HG02759 (cell line): ENCODE measurements at regions not wholly inside any gene's neighbourhood (a gene's known extent, or its start where the extent isn't known, plus 50 kb on each side); places are given as distances from the start of the nearest gene placed in this dataset.
"Not testable (repeated sequence)": the region's sequence is repeated elsewhere in the genome, so short reads cannot be mapped to it uniquely, and the experiment has no call there.

Experiments
- ATAC-seq: cut with Tn5 transposase; IDR thresholded peaks from one replicate; pipeline ENCODE4 v1.9.1; 2021; ENCODE audit warnings: mild to moderate bottlenecking, moderate library complexity; ENCODE audit not compliant: unreplicated experiment

DNA sequence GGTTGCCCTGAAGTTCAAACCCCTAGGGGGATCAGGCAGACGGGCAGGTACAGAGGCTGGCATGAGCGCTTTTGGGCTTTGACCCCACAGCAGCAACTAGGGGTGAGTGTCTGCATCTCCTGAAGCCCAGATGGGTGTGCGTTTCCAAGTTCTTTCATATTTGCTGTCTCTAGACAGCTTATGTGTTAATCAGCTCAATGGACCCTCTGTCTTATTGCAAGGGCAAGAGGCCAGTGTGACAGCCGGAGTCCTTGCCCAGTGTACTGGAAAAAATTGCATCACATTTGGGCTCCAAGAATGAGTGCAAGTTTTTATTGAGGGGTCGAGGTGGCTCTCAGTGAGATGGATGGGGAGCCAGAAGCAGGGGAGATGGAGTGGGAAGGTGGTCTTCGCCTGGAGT lies 1863.7 kb upstream of the RAG2 start:
- no peak for ATAC-seq

DNA sequence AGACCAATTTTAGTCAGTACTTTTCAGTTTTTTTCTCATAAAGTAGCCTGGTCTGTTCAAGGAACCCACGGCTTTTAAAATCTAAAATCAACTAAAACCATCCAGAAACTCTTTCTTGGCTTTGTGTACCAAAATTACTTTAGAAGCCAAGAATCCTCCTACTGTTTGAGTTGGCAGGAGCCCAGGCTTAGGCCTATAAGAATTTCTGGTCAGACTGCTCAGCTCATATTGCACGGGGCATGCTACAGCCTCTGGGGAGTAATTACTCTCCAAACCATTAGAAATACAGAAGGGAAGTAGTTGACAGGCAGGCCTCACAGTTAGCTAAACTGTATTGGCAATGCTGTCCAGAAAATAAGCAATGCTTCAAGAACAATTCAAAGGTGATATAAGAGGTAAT lies 1862.9 kb upstream of the RAG2 start:
- no peak for ATAC-seq

- no peak for ATAC-seq
Measured at GRCh38 chr11:38460429-38460828, 1862.4 kb upstream of the RAG2 start.

DNA sequence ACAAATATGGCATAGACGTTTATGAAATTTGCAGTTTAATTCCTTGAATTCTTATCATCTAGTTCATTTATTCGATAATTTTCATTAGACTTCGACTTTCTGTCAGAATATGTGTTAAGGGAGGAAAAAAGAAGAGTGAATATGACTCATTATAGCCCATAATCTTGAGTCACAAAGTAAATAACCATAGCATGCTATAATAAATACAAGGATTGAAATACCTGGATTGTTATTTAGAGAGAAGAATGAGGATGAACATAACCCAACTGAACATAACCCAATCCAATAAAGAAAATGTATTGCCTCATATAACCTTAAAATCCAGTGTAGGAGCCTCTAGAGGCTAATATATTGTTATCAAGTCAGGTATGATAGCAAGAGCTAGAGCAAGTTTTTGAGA lies 1858.3 kb upstream of the RAG2 start:
- ATAC-seq = no peak

DNA sequence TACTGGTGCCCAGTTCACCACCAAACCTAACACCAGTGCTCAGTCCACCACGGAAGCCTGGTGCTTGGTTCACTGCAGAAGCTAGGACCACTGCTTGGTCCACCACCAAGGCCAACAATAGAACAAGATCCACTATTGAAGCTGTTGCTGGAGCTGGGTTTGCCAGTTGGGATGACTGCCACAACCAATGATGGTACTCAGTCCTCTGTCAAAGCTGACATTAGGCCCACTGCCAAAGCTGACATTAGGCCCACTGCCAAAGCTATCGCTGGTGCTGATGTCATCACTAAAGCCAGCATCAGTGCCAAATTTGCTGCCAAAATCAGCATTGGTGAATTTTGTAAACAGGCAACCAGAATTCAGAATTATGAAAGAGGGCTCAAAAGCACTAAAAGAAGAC lies 1850.2 kb upstream of the RAG2 start:
- no peak for ATAC-seq

GRCh38 chr11:38446336-38446735 lies 1848.3 kb upstream of the RAG2 start:
- no peak for ATAC-seq

- ATAC-seq = no peak
Measured at GRCh38 chr11:38438091-38438490, 1840.1 kb upstream of the RAG2 start.

- no peak for ATAC-seq
Measured at GRCh38 chr11:38425578-38425977, 1827.5 kb upstream of the RAG2 start.

GRCh38 chr11:38423042-38423441 lies 1825.0 kb upstream of the RAG2 start:
- no peak for ATAC-seq

DNA sequence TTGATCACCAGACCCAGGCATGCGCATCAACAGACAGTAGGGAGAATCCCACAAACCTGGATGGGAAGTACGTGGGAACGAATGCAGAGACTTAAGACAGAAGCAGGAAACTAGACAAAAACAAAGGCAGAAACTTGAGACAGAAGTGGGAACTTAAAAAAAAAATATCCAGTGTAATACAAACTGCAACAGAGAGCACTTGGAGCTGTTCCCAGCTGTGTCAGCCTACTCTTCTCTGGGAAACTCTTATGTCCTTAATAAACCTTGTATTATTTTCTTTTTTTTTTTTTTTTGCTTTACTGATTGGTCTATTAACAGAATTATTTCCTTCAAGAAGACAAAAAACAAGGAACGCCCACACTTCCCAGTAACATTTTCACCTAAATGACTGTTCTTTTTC lies 1818.1 kb upstream of the RAG2 start:
- ATAC-seq = no peak

GRCh38 chr11:38411149-38411548 lies 1813.1 kb upstream of the RAG2 start:
- ATAC-seq = no peak

DNA sequence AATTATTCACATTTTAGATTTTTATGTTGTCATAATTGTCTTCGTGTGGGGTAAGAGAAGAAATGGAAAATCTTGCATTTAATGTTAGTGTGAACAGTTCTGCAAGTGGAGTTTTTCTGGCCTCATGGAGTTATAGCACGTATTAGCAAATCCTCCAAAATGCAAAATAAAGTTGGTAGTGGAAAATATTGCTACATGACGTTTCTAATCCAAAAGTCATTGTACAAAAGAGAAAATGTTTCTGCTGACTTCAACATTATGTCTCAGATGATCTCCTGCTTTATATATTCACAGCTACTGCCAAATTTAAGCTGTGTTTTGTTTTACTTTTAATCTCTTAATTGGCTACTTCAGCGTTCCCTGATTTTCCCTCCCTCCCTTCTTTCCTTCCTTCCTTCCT lies 1804.0 kb upstream of the RAG2 start:
- no peak for ATAC-seq

- no peak for ATAC-seq
Measured at GRCh38 chr11:38392176-38392575, 1794.1 kb upstream of the RAG2 start.

DNA sequence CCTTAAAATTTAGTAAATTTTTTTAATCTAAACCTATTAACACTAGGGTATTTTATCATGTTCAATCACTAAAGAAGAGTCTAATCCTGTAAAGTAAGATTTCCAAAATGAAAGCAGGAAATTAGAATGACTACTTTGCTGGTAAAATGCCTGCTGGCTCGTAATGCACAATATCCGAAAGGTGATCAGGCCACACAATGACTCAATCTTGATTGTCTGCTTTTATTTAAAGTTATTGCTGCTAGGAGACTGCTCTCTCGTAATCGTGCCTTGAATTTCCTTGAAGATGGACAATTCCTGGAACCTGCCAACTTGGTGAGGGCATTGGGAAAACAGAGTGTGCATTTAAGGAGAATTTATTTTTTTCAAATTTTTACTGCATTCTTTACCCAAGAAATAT lies 1786.5 kb upstream of the RAG2 start:
- ATAC-seq = no peak

DNA sequence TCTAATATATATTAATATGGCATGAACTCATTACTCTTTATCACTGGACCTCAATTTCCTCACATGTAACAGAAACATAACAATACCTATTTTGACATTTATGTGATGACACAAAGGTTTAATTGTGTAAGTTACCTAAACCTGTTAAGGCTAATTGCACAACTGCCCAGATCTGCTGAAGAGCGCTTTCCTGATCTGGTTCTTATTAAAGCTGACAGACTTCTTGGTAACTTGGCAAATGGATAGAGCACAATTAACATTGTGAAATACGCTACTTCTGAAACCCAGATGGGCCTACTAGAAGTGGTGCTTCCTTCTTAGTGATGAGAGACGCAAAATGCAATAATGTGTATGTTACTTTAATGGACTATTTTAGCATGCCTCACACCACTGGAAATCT lies 1767.2 kb upstream of the RAG2 start:
- ATAC-seq = no peak

DNA sequence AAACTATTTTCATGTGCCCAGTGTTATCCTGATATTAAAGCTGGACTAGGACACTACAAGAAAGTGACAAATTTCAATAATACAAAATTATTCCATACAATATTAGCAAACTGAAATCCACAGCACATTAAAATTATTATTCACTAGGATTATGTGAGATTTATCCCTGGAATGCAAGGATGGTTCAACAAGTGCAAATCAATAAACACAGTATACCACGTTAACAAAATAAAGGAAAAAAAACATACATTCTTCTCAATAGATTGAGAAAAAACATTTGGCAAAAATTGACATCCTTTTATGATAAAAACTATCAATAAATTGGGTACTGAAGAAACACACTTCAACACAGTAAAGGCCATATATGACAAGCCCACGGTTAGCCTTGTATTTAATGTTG lies 1758.2 kb upstream of the RAG2 start:
- ATAC-seq = no peak

- ATAC-seq = no peak
Measured at GRCh38 chr11:38345286-38345685, 1747.2 kb upstream of the RAG2 start.

GRCh38 chr11:38341612-38342011 lies 1743.6 kb upstream of the RAG2 start:
- not testable (repeated sequence) for ATAC-seq

GRCh38 chr11:38339835-38340440 lies 1741.9 kb upstream of the RAG2 start:
- ATAC-seq = no peak

DNA sequence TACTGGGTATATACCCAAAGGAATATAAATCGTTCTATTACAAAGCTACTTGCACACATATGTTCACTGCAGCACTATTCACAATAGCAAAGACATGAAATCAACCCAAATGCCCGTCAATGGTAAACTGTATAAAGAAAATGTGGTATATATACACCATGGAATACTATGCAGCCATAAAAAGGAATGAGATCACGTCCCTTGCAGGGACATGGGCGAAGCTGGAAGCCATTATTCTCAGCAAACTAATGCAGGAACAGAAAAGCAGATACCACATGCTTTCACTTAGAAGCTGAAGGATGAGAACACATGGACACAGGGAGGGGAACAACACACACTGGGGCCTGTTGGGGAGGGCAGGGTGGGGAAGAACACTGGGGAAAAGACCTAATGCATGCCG lies 1740.0 kb upstream of the RAG2 start:
- ATAC-seq = not testable (repeated sequence)

GRCh38 chr11:38332046-38332445 lies 1734.0 kb upstream of the RAG2 start:
- no peak for ATAC-seq

DNA sequence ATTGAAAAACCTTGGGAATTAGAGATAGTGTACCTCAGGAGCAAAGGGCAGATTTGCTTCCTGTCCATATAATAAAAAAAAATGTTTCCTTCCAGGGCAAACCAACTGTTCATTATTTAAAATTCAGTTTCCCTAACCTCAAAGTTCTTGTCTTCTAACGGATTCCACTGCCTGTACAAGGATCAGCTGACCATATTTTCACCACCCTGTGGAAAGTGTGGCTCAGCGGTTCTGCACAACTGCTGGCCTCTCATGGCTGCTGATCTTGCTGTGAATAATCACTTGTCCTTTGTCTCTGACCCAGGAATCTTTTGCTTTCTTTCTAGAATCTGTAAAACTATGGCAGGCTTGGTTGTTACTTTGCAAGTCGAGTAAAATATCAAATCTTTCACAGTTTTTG lies 1732.5 kb upstream of the RAG2 start:
- no peak for ATAC-seq

DNA sequence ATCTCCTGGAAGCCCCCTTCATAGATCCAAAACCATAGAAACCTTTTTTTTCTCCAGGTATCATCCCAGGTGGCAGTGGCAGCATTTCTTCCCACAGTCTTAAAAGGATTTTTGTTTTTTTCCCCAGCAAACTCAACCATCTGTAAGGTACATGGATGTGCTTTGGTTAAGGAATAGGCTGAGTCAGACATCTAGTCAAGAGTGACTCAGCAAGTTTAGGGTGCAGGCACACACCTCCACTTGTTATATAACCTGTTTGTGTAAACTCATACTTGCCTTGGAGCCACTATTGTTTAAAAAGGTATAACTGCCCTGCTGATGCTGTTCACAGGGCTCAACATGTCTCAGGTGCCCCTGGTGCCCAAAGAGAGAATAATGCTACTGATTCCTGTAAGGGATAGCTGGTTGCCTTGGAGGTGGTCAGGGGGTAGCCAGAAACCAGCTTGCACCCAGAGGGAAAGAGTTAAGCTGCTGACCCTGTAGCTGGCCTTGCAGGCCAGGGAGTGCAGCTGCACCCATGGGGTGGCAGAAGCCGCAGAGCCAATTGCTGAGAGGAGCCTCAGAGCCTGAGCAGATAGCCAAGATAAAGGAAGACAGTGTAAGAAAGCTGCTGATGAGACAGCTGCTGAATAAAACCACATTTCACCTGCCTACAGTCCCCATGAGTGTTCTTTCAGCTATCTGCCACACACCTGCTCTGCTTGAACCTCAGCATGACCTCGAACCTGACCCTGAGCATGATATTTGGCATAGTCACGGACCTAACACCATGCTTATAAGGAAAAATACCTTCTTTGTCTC lies 1726.1 kb upstream of the RAG2 start:
- ATAC-seq = no peak
